ENCODE measurements at regions not wholly inside any gene's neighbourhood (a gene's known extent, or its start where the extent isn't known, plus 50 kb on each side); places are given as distances from the start of the nearest gene placed in this dataset.
"Not testable (repeated sequence)": the region's sequence is repeated elsewhere in the genome, so short reads cannot be mapped to it uniquely, and the experiment has no call there.

DNA sequence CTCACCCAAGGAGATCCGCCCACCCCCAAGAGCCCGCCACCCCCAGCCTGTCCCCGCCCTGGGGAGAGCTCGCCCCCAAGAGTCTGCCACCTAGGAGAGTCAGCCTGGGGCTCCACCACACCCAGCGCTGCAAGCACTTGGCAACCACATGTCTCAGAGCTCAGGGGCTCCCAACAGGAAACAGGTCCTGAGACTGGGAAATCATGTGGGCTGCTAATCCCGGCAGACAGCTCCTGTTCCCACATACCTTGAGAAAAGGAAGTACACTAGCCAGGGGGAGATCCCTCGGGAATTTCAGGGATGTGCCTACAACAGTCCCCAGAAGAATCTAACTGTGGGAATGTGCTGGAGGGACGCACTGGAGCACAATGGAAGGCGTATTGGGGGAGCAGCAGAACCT, 331.4 kb downstream of the ANAPC1 start:
- H3K4me2 ChIP-seq (ENCODE audit: insufficient read depth, low read length, poor library complexity, severe bottlenecking); H3K36me3 ChIP-seq (replicated peaks in 1 of 2; ENCODE audit: control insufficient read depth in 2 of 2, insufficient read depth in 2 of 2, low read length in 2 of 2); H3K4me3 ChIP-seq (ENCODE audit: low read length in 2 of 2); H3K14ac ChIP-seq (ENCODE audit: low read length); H3K18ac ChIP-seq (ENCODE audit: low read length); H2AFZ ChIP-seq (ENCODE audit: low read length); H3K23ac ChIP-seq (ENCODE audit: low read depth, low read length, poor library complexity); H3K4ac ChIP-seq (ENCODE audit: low read length); H3K79me1 ChIP-seq (ENCODE audit: low read depth, low read length); H3K27ac ChIP-seq (replicated peaks; ENCODE audit: low read length); H3K27me3 ChIP-seq (ENCODE audit: control insufficient read depth in 3 of 3, insufficient read depth in 3 of 3, low read depth in 1 of 3, low read length in 3 of 3); H3K9me3 ChIP-seq (replicated peaks in 1 of 2; ENCODE audit: control insufficient read depth in 2 of 2, insufficient read depth in 1 of 2, low read depth in 1 of 2, low read length in 2 of 2); H2AK5ac ChIP-seq (ENCODE audit: low read depth, low read length); H2BK5ac ChIP-seq (ENCODE audit: low read length); H4K91ac ChIP-seq (ENCODE audit: low read depth, low read length, poor library complexity); H4K8ac ChIP-seq (ENCODE audit: low read depth, low read length); H3K9ac ChIP-seq (ENCODE audit: low read depth, low read length, poor library complexity); DNase-seq (ENCODE audit: low spot score); H2BK15ac ChIP-seq (ENCODE audit: low read length); H3K4me1 ChIP-seq (ENCODE audit: control insufficient read depth in 2 of 2, insufficient read depth in 1 of 2, low read depth in 1 of 2, low read length in 2 of 2); H2BK12ac ChIP-seq (ENCODE audit: low read length); H2BK120ac ChIP-seq (ENCODE audit: low read depth, low read length): not testable (repeated sequence)
- no CpG with 5 or more reads among the region's 9 CpGs for WGBS, 2 donors (ENCODE audit: extremely low coverage in 2 of 2, insufficient read length in 2 of 2, insufficient replicate concordance in 1 of 2)

DNA sequence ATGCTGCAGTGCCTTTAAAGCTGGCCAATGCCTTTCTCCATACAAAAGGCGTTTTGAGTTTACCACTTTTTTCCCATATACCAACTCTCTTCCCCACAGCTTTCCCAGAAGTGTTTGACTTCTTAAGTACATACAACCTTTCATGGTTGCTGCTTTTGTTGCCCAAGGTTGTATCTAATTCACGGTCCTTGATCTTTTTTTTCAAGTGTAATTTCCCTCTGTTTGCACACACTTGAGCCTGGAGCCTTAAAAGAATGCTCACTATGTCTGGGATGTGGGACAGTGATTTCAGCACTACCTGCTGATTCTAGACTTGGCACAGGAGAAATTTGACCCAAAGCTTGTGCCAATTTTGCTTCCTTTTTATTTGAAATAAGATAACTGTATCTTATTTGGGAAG, 324.7 kb downstream of the ANAPC1 start:
- not testable (repeated sequence) for H3K36me3 ChIP-seq (replicated peaks in 1 of 2; ENCODE audit: control insufficient read depth in 2 of 2, insufficient read depth in 2 of 2, low read length in 2 of 2); H3K23ac ChIP-seq (ENCODE audit: low read depth, low read length, poor library complexity); H3K14ac ChIP-seq (ENCODE audit: low read length); H2BK5ac ChIP-seq (ENCODE audit: low read length); H2BK120ac ChIP-seq (ENCODE audit: low read depth, low read length); H3K27me3 ChIP-seq (ENCODE audit: control insufficient read depth in 3 of 3, insufficient read depth in 3 of 3, low read depth in 1 of 3, low read length in 3 of 3); H3K4me1 ChIP-seq (ENCODE audit: control insufficient read depth in 2 of 2, insufficient read depth in 1 of 2, low read depth in 1 of 2, low read length in 2 of 2); H2AK5ac ChIP-seq (ENCODE audit: low read depth, low read length); H3K4me3 ChIP-seq (ENCODE audit: low read length in 2 of 2); H3K4ac ChIP-seq (ENCODE audit: low read length); DNase-seq (ENCODE audit: low spot score); H3K18ac ChIP-seq (ENCODE audit: low read length); H3K27ac ChIP-seq (replicated peaks; ENCODE audit: low read length); H4K91ac ChIP-seq (ENCODE audit: low read depth, low read length, poor library complexity); H2BK15ac ChIP-seq (ENCODE audit: low read length); H3K4me2 ChIP-seq (ENCODE audit: insufficient read depth, low read length, poor library complexity, severe bottlenecking); H2AFZ ChIP-seq (ENCODE audit: low read length); H3K79me1 ChIP-seq (ENCODE audit: low read depth, low read length); H3K9me3 ChIP-seq (replicated peaks in 1 of 2; ENCODE audit: control insufficient read depth in 2 of 2, insufficient read depth in 1 of 2, low read depth in 1 of 2, low read length in 2 of 2); H2BK12ac ChIP-seq (ENCODE audit: low read length); H3K9ac ChIP-seq (ENCODE audit: low read depth, low read length, poor library complexity); H4K8ac ChIP-seq (ENCODE audit: low read depth, low read length)
- no CpG with 5 or more reads among the region's 2 CpGs for WGBS, 2 donors (ENCODE audit: extremely low coverage in 2 of 2, insufficient read length in 2 of 2, insufficient replicate concordance in 1 of 2)

DNA sequence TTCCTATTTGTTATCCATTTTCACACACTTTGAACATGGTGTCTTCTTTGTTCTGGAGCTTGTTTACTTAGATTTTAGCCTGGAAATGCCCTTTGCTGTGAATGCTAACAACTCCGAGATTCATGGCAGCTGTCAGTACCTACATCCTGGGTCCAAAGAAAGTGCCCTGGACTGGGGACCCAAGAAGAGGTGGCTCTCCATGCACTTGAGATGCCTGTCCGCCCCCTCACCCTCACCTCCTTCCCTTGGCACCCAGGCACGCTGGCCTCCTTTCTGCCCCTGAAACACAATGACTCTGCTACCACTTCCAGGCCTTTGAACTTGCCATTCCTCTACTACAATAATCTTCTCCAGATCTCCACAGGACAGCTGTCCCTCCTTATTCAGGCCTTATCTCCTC, 324.2 kb downstream of the ANAPC1 start:
- no CpG with 5 or more reads among the region's 3 CpGs for WGBS, 2 donors (ENCODE audit: extremely low coverage in 2 of 2, insufficient read length in 2 of 2, insufficient replicate concordance in 1 of 2)

DNA sequence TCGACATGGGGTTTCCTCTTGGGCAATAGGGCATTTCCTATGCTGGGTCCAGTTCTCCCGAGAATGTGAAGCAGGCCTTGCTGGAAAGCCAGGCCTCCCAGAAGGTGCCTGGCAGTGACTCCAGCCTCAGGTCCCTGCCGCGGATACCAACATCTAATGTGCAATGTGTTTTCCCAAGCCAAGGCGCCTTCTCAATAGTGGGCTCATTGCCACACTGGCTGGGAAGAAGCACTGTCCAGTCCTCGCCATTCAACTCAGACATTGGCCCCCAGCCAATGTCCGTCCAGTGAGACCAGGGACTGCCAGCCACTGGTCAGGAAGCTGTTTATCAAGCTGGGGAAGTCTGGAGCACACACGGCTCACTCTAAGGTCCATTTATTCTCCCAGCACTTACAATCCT, 317.9 kb downstream of the ANAPC1 start:
- H3K9me3 ChIP-seq (replicated peaks in 1 of 2; ENCODE audit: control insufficient read depth in 2 of 2, insufficient read depth in 1 of 2, low read depth in 1 of 2, low read length in 2 of 2); H3K4ac ChIP-seq (ENCODE audit: low read length); H2BK120ac ChIP-seq (ENCODE audit: low read depth, low read length); H4K91ac ChIP-seq (ENCODE audit: low read depth, low read length, poor library complexity); DNase-seq (ENCODE audit: low spot score); H2BK5ac ChIP-seq (ENCODE audit: low read length); H3K23ac ChIP-seq (ENCODE audit: low read depth, low read length, poor library complexity); H2BK15ac ChIP-seq (ENCODE audit: low read length); H3K4me1 ChIP-seq (ENCODE audit: control insufficient read depth in 2 of 2, insufficient read depth in 1 of 2, low read depth in 1 of 2, low read length in 2 of 2); H3K27me3 ChIP-seq (ENCODE audit: control insufficient read depth in 3 of 3, insufficient read depth in 3 of 3, low read depth in 1 of 3, low read length in 3 of 3); H2AK5ac ChIP-seq (ENCODE audit: low read depth, low read length); H3K18ac ChIP-seq (ENCODE audit: low read length); H3K4me3 ChIP-seq (ENCODE audit: low read length in 2 of 2); H2AFZ ChIP-seq (ENCODE audit: low read length); H3K9ac ChIP-seq (ENCODE audit: low read depth, low read length, poor library complexity); H3K79me1 ChIP-seq (ENCODE audit: low read depth, low read length); H3K36me3 ChIP-seq (replicated peaks in 1 of 2; ENCODE audit: control insufficient read depth in 2 of 2, insufficient read depth in 2 of 2, low read length in 2 of 2); H2BK12ac ChIP-seq (ENCODE audit: low read length); H4K8ac ChIP-seq (ENCODE audit: low read depth, low read length); H3K4me2 ChIP-seq (ENCODE audit: insufficient read depth, low read length, poor library complexity, severe bottlenecking); H3K27ac ChIP-seq (replicated peaks; ENCODE audit: low read length); H3K14ac ChIP-seq (ENCODE audit: low read length): not testable (repeated sequence)
- WGBS, 2 donors (ENCODE audit: extremely low coverage in 2 of 2, insufficient read length in 2 of 2, insufficient replicate concordance in 1 of 2): no CpG with 5 or more reads among the region's 8 CpGs

More for the DNA sequence above, 324.2 kb downstream of the ANAPC1 start:
- H3K4me3 ChIP-seq (ENCODE audit: low read length in 2 of 2); H2AK5ac ChIP-seq (ENCODE audit: low read depth, low read length); H3K4ac ChIP-seq (ENCODE audit: low read length); H3K4me1 ChIP-seq (ENCODE audit: control insufficient read depth in 2 of 2, insufficient read depth in 1 of 2, low read depth in 1 of 2, low read length in 2 of 2); H3K23ac ChIP-seq (ENCODE audit: low read depth, low read length, poor library complexity); H3K18ac ChIP-seq (ENCODE audit: low read length); H3K9ac ChIP-seq (ENCODE audit: low read depth, low read length, poor library complexity); H3K9me3 ChIP-seq (replicated peaks in 1 of 2; ENCODE audit: control insufficient read depth in 2 of 2, insufficient read depth in 1 of 2, low read depth in 1 of 2, low read length in 2 of 2); H2BK120ac ChIP-seq (ENCODE audit: low read depth, low read length); H3K79me1 ChIP-seq (ENCODE audit: low read depth, low read length); H3K27ac ChIP-seq (replicated peaks; ENCODE audit: low read length); H3K27me3 ChIP-seq (ENCODE audit: control insufficient read depth in 3 of 3, insufficient read depth in 3 of 3, low read depth in 1 of 3, low read length in 3 of 3); H2BK5ac ChIP-seq (ENCODE audit: low read length); DNase-seq (ENCODE audit: low spot score); H2BK15ac ChIP-seq (ENCODE audit: low read length); H2AFZ ChIP-seq (ENCODE audit: low read length); H4K91ac ChIP-seq (ENCODE audit: low read depth, low read length, poor library complexity); H2BK12ac ChIP-seq (ENCODE audit: low read length); H4K8ac ChIP-seq (ENCODE audit: low read depth, low read length); H3K4me2 ChIP-seq (ENCODE audit: insufficient read depth, low read length, poor library complexity, severe bottlenecking); H3K36me3 ChIP-seq (replicated peaks in 1 of 2; ENCODE audit: control insufficient read depth in 2 of 2, insufficient read depth in 2 of 2, low read length in 2 of 2); H3K14ac ChIP-seq (ENCODE audit: low read length): not testable (repeated sequence)

Data from neuronal stem cell (in vitro differentiated cells).